Parathyroid adenoma (tissue), 2 donors: ENCODE measurements at regions not wholly inside any gene's neighbourhood (a gene's known extent, or its start where the extent isn't known, plus 50 kb on each side); places are given as distances from the start of the nearest gene placed in this dataset.
"Not testable (repeated sequence)": the region's sequence is repeated elsewhere in the genome, so short reads cannot be mapped to it uniquely, and the experiment has no call there.

Source experiments
- H2AFZ ChIP-seq: fragments of 300-600 bp; sonication (generic); one replicate; pipeline ENCODE4 v1.7.0; 2017; ENCODE audit warnings: antibody characterized with exemption, mild to moderate bottlenecking
- H3K27ac ChIP-seq: fragments of 300-600 bp; sonication (generic); one replicate; pipeline ENCODE4 v1.7.0; 2017
- H3K27me3 ChIP-seq: fragments of 300-600 bp; sonication (generic); one replicate; pipeline ENCODE4 v1.7.0; 2017; ENCODE audit warnings: low read length; ENCODE audit not compliant: control insufficient read depth, insufficient read depth
- H3K36me3 ChIP-seq: fragments of 300-600 bp; sonication (generic); one replicate; pipeline ENCODE4 v1.7.0; 2017; ENCODE audit warnings: low read length; ENCODE audit not compliant: control insufficient read depth, insufficient read depth
- H3K4me1 ChIP-seq: fragments of 300-600 bp; sonication (generic); one replicate; pipeline ENCODE4 v1.7.0; 2017; ENCODE audit warnings: control low read depth
- H3K4me2 ChIP-seq: fragments of 300-600 bp; sonication (generic); one replicate; pipeline ENCODE4 v1.7.0; 2017; ENCODE audit warnings: low read length
- H3K4me3 ChIP-seq: fragments of 300-600 bp; sonication (generic); one replicate; pipeline ENCODE4 v1.7.0; 2017; ENCODE audit warnings: low read depth, low read length
- H3K79me2 ChIP-seq: fragments of 300-600 bp; sonication (generic); one replicate; pipeline ENCODE4 v1.7.0; 2017; ENCODE audit warnings: control low read depth
- H3K9ac ChIP-seq: fragments of 300-600 bp; sonication (generic); one replicate; pipeline ENCODE4 v1.7.0; 2017; ENCODE audit warnings: mild to moderate bottlenecking
- H3K9me3 ChIP-seq: fragments of 300-600 bp; sonication (generic); one replicate; pipeline ENCODE4 v1.7.0; 2017; ENCODE audit warnings: low read length; ENCODE audit not compliant: control insufficient read depth
- donor health status: primary hyperparathyroidism.

DNA sequence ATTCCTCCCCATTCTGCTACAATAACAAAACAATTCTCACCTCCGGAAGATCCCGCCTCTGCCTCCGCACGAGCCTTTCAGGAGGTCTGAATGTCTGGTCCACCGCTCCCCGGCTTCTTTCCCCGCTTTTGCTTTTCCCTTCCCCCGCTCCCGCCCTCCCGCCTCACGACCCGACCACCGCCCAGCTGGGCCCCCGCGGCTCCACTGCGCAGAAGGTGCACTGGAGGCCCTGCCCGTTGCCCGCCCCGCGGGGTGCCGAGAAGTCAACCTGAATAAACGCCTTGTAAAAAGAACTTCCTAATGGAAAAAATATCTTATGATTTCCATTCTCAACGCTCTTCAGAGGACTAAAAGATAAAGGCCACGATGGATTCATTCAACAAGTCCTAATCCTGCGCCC lies 93.8 kb upstream of the NBPF11 start:
- H3K27me3 ChIP-seq, H3K27ac ChIP-seq, H3K4me3 ChIP-seq, H3K9me3 ChIP-seq, H2AFZ ChIP-seq, H3K36me3 ChIP-seq, H3K4me2 ChIP-seq, H3K4me1 ChIP-seq, H3K79me2 ChIP-seq, H3K9ac ChIP-seq: not testable (repeated sequence)

- not testable (repeated sequence) for H3K27me3 ChIP-seq, H2AFZ ChIP-seq, H3K4me1 ChIP-seq, H3K4me2 ChIP-seq, H3K36me3 ChIP-seq, H3K9me3 ChIP-seq, H3K4me3 ChIP-seq, H3K9ac ChIP-seq, H3K27ac ChIP-seq, H3K79me2 ChIP-seq
Measured at GRCh38 chr1:148245443-148245842, 93.4 kb upstream of the NBPF11 start.

DNA sequence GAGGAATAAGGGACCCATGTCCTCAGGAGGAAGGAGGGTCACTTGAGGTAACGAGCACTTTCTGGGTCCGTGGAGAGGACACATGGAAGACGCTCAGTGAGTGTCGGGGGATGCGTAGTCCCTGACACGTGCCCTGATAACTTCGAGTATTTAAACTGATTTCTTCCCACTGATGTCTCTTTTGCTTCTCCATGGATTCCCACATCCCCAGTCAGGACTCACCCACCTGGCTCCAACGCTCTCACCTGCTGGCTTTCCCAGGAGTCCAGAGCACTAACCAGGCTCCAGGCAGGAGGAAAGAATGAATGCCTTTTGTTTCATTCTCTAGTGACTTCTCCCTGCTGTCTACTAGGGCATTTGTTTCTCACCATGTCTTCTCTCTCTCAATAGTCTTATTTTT lies 81.2 kb upstream of the NBPF11 start:
- not testable (repeated sequence) for H3K27me3 ChIP-seq, H3K27ac ChIP-seq, H3K4me3 ChIP-seq, H3K4me2 ChIP-seq, H3K36me3 ChIP-seq, H3K4me1 ChIP-seq, H3K9ac ChIP-seq, H3K9me3 ChIP-seq, H2AFZ ChIP-seq, H3K79me2 ChIP-seq

- H3K36me3 ChIP-seq, H2AFZ ChIP-seq, H3K4me1 ChIP-seq: not testable (repeated sequence)
Measured at GRCh38 chr1:148228846-148229245, 76.8 kb upstream of the NBPF11 start.

GRCh38 chr1:148222399-148223159 lies 70.5 kb upstream of the NBPF11 start:
- H3K4me3 ChIP-seq, H3K9me3 ChIP-seq, H3K27ac ChIP-seq, H2AFZ ChIP-seq, H3K4me2 ChIP-seq, H3K36me3 ChIP-seq, H3K27me3 ChIP-seq, H3K9ac ChIP-seq, H3K79me2 ChIP-seq, H3K4me1 ChIP-seq: not testable (repeated sequence)

More at GRCh38 chr1:148228846-148229245, 76.8 kb upstream of the NBPF11 start:
- H3K27me3 ChIP-seq, H3K27ac ChIP-seq, H3K4me2 ChIP-seq, H3K9me3 ChIP-seq, H3K9ac ChIP-seq, H3K4me3 ChIP-seq, H3K79me2 ChIP-seq: not testable (repeated sequence)

- not testable (repeated sequence) for H3K4me3 ChIP-seq, H3K4me2 ChIP-seq, H3K4me1 ChIP-seq, H3K9ac ChIP-seq, H3K9me3 ChIP-seq, H3K27me3 ChIP-seq, H3K27ac ChIP-seq, H3K79me2 ChIP-seq, H2AFZ ChIP-seq, H3K36me3 ChIP-seq
Measured at GRCh38 chr1:148221593-148221992, 69.5 kb upstream of the NBPF11 start.

DNA sequence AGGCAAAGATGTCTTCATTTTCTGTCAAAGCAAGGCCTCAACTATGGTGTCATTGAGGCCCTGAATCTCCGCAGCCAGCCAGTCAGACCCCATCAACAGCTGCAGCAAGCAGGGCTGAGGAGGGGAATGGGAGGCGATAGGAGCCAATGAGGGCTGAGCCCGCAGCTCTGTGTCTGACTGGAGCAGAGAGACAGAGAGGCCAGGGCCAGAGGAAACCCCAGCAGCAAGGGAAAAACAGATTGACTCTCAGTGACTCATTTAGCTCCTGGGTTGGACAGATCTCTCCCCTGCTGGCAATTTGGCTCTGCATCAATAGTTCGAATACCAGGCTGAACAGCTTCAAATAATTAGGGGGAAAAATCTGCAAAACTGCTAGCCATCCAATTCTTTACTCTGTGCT lies 67.1 kb upstream of the NBPF11 start:
- H3K4me1 ChIP-seq, H3K79me2 ChIP-seq, H3K27ac ChIP-seq, H2AFZ ChIP-seq, H3K4me2 ChIP-seq, H3K4me3 ChIP-seq, H3K9me3 ChIP-seq, H3K36me3 ChIP-seq, H3K27me3 ChIP-seq, H3K9ac ChIP-seq: not testable (repeated sequence)

DNA sequence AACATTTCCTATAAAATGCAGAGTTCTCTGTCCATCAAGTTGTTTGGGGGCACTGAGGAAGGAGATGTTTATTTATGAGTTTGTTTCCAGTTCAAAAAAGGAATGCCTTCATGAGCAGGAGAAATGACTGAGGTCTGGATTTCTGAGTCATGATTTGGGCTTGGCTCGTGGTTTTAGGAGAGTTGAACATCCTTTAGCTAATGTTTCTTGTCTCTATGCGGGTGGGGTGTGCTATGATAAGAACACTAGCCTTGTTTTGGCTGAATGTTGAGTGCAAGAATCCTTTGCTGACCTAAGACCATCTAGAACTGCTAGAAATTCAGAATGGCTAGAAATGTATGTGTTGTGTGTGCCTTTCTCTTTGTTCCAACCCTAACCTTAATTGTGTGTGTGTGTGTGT lies 59.1 kb upstream of the NBPF11 start:
- not testable (repeated sequence) for H3K4me1 ChIP-seq, H3K36me3 ChIP-seq, H3K79me2 ChIP-seq, H3K27me3 ChIP-seq, H3K4me2 ChIP-seq, H3K9ac ChIP-seq, H3K9me3 ChIP-seq, H2AFZ ChIP-seq, H3K27ac ChIP-seq, H3K4me3 ChIP-seq

DNA sequence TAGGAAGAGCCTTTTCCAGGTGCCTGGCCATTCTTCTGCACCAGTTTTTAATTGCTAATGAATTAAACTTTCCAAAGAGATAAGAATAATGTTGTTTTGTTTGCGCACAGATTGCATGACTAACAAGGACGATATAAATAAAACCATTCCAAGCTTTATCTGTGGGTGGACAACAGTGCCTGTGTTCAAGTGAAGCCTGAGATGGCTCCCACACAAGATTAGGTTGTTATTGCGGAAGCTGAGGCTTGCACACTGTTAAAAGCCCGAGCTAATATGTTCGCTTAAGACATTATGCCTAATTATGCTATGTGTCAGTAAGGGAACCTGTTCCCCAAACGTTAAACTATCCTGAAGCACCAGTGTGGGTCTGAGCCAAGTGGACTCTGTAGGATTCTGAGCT lies 58.5 kb upstream of the NBPF11 start:
- not testable (repeated sequence) for H3K4me2 ChIP-seq, H3K27ac ChIP-seq, H3K27me3 ChIP-seq, H3K9ac ChIP-seq, H3K9me3 ChIP-seq, H2AFZ ChIP-seq, H3K4me3 ChIP-seq, H3K79me2 ChIP-seq, H3K36me3 ChIP-seq, H3K4me1 ChIP-seq

DNA sequence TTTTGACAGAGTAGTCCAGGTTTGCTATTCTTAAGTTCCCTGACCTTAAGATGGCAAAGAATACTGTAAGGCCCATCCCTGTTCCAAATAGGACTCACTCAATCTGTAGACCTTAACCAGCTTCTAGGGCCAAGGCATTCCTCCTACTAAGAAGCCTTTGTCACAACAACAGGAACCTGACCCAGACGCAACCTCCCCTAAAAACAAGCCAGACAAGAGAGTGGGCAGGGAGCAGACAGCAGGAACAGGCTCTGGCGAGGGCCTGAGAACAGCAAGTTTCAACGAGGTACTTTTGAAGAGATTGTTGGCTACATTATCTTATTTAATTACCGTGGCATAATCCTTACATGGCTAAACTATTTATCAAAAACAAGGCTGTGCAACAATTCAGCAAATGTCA lies 58.1 kb upstream of the NBPF11 start:
- not testable (repeated sequence) for H3K36me3 ChIP-seq, H3K4me3 ChIP-seq, H3K27me3 ChIP-seq, H3K9ac ChIP-seq, H3K9me3 ChIP-seq, H3K79me2 ChIP-seq, H3K4me1 ChIP-seq, H3K27ac ChIP-seq, H3K4me2 ChIP-seq, H2AFZ ChIP-seq

DNA sequence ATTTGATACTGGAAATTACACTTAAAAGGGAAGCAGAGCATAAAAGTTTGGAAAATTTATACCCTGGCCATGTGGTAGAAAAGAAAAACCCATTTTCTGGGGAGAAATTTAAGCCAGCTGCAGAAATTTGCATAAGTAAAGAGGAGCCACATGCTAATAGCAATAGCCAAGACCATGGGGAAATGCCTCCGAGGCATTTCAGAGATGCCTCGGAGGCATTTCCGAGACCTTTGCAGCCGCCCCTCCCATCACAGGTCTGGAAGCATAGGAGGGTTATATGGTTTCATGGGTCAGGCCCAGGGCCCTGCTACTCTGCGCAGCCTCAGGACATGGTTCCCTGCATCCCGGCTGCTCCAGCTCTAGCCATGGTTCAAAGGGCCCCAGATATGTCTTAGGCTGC lies 49.9 kb upstream of the NBPF11 start:
- H3K36me3 ChIP-seq, H3K4me1 ChIP-seq, H3K4me3 ChIP-seq, H3K9me3 ChIP-seq, H2AFZ ChIP-seq, H3K4me2 ChIP-seq, H3K27ac ChIP-seq, H3K79me2 ChIP-seq, H3K27me3 ChIP-seq, H3K9ac ChIP-seq: not testable (repeated sequence)
